CD4-positive, alpha-beta T cell (primary cell): ENCODE measurements at regions not wholly inside any gene's neighbourhood (a gene's known extent, or its start where the extent isn't known, plus 50 kb on each side); places are given as distances from the start of the nearest gene placed in this dataset.

ENCODE experiments used
- ATAC-seq: fragments of 200-7000 bp; cut with Tn5 transposase; one replicate; pipeline ENCODE4 v1.10.0; 2022; ENCODE audit warnings: mild to moderate bottlenecking; ENCODE audit not compliant: poor library complexity
- CTCF ChIA-PET: fragments of 350-600 bp; sonication (Branson Sonifier 250); formaldehyde crosslinking; loops from one replicate; lab custom pipeline; 2021; ENCODE audit warnings: antibody characterized with exemption, inconsistent platforms; lab: Charles Lee
- POLR2A ChIA-PET: fragments of 350-600 bp; sonication (Branson Sonifier 250); formaldehyde crosslinking; loops from one replicate; lab custom pipeline; 2021; ENCODE audit warnings: antibody characterized with exemption, inconsistent platforms; lab: Charles Lee
- DNase-seq, 14 experiments: peaks; one replicate each; pipeline ENCODE4 v3.0.0-alpha.2; 2013 to 2020; ENCODE audit warnings: mixed read lengths in 2 of 14
- H3K27ac ChIP-seq, 2 donors: one replicate each; pipeline versions ENCODE4 v1.5.1 to v1.7.0; 2013; ENCODE audit warnings: low read length in 2 of 2, low read depth in 1 of 2, mild to moderate bottlenecking in 1 of 2
- H3K27me3 ChIP-seq, 2 experiments: 1 replicate in 1 of 2; 2 replicates in 1 of 2; pipeline versions ENCODE4 v1.6.1 to v1.7.0; 2013; ENCODE audit warnings: low read length in 2 of 2, control low read depth in 1 of 2, mild to moderate bottlenecking in 1 of 2, moderate library complexity in 1 of 2; ENCODE audit not compliant: insufficient read depth in 2 of 2, control insufficient read depth in 1 of 2
- H3K36me3 ChIP-seq: one replicate; pipeline ENCODE4 v1.6.1; 2013; ENCODE audit warnings: low read length, control low read depth; ENCODE audit not compliant: insufficient read depth
- H3K4me1 ChIP-seq: one replicate; pipeline ENCODE4 v1.6.1; 2013; ENCODE audit warnings: low read length, control low read depth; ENCODE audit not compliant: insufficient read depth
- H3K4me3 ChIP-seq: one replicate; pipeline ENCODE4 v1.5.1; 2013; ENCODE audit warnings: mild to moderate bottlenecking, low read length, moderate library complexity
- H3K9me3 ChIP-seq, 2 experiments: 1 replicate in 1 of 2; 2 replicates in 1 of 2; pipeline versions ENCODE4 v1.6.1 to v1.7.0; 2013; ENCODE audit warnings: low read length in 2 of 2, mild to moderate bottlenecking in 2 of 2, control low read depth in 1 of 2, moderate library complexity in 1 of 2; ENCODE audit not compliant: control insufficient read depth in 1 of 2, insufficient read depth in 1 of 2
- H3K27ac Mint-ChIP-seq: one replicate; pipeline ENCODE4 v1.8.0; 2020; ENCODE audit warnings: mixed read lengths
- H3K27me3 Mint-ChIP-seq: one replicate; pipeline ENCODE4 v1.8.0; 2021; ENCODE audit warnings: mixed read lengths
- H3K36me3 Mint-ChIP-seq: one replicate; pipeline ENCODE4 v1.8.0; 2021; ENCODE audit warnings: low read depth, mixed read lengths
- H3K4me1 Mint-ChIP-seq: one replicate; pipeline ENCODE4 v1.8.0; 2021; ENCODE audit warnings: low read depth, mixed read lengths
- H3K4me3 Mint-ChIP-seq: one replicate; pipeline ENCODE4 v1.8.0; 2020; ENCODE audit warnings: mild to moderate bottlenecking, mixed read lengths
- H3K9me3 Mint-ChIP-seq: one replicate; pipeline ENCODE4 v1.8.0; 2020; ENCODE audit warnings: mixed read lengths
- intact Hi-C, 2 experiments: fragments of 100-400 bp; cut with DNase I in 1 of 2; cut with micrococcal nuclease in 1 of 2; formaldehyde crosslinking; loops; one replicate each; pipeline versions ENCODE4 v1.15.1 to v1.9.0; 2023 to 2025; cut with DNase I, micrococcal nuclease
- TF ChIP-seq, protein P1 (sequence below): fragments of 200-600 bp; IDR thresholded peaks from one replicate; pipeline ENCODE4 v1.8.0; 2022; ENCODE audit warnings: antibody characterized with exemption, mild to moderate bottlenecking

DNA sequence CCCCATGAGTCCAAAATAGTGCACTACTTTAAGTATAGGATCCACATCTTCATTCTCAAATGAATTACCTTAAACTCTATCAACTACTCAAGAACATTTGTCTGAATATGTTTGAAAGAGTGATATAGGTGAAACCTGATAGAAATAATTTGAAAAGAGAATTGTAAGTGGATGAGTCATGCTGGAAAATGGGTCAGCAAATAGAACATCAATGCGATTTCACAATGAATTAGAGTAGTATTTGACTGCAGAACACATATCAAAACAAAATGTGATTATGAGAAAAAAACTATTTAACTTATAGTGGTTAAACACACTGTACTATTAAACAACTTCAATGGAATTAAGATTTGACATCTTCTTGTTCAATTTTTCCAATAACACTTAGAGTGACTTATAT lies 300.6 kb upstream of the KLHL1 start:
- Histone ChIP-seq H3K36me3 (no peaks in the 10 kb centered on the region), H3K4me1 (no peaks in the 10 kb centered on the region), H3K4me3 (no peak overlapping the region), H3K9me3 (peaks cover 0 to 4% of the 10 kb centered on the region in 2 experiments), H3K27ac (no peak overlapping the region), H3K27me3 (no peaks in the 10 kb centered on the region)
- Mint-ChIP-seq H3K9me3 (peaks cover 6% of the 10 kb centered on the region), H3K4me1 (no peaks in the 10 kb centered on the region), H3K27me3 (no peaks in the 10 kb centered on the region), H3K27ac (no peak overlapping the region), H3K4me3 (no peak overlapping the region), H3K36me3 (no peaks in the 10 kb centered on the region)
- intact Hi-C loops = no loop called here
- POLR2A ChIA-PET = no interaction called here
- TF ChIP-seq, protein P1, sequence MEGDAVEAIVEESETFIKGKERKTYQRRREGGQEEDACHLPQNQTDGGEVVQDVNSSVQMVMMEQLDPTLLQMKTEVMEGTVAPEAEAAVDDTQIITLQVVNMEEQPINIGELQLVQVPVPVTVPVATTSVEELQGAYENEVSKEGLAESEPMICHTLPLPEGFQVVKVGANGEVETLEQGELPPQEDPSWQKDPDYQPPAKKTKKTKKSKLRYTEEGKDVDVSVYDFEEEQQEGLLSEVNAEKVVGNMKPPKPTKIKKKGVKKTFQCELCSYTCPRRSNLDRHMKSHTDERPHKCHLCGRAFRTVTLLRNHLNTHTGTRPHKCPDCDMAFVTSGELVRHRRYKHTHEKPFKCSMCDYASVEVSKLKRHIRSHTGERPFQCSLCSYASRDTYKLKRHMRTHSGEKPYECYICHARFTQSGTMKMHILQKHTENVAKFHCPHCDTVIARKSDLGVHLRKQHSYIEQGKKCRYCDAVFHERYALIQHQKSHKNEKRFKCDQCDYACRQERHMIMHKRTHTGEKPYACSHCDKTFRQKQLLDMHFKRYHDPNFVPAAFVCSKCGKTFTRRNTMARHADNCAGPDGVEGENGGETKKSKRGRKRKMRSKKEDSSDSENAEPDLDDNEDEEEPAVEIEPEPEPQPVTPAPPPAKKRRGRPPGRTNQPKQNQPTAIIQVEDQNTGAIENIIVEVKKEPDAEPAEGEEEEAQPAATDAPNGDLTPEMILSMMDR = no peak
- ATAC-seq = no peak
- no peak for DNase-seq
- CTCF ChIA-PET = no interaction called here

DNA sequence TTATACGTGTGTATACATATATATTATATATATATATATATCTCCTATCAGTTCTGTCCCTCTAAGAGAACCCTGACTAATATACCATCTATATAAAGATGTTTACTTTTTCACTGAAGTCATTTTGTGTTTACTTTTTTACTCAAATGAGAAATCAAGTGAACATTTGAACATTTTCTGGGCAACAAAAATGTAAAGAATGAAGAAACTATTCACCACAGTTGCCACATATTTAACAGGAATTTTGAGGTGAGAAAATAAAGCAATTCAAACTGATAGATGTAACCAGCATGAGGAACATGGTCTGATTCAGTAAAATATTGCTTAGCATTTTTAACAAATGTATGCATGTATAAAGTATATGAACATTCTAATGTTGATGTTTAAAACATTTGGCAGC lies 299.2 kb upstream of the KLHL1 start:
- ATAC-seq (no peak), DNase-seq (no peak)
- POLR2A ChIA-PET = no interaction called here
- TF ChIP-seq, protein P1 = no peak
- no peaks in the 10 kb centered on the region for H3K27me3 ChIP-seq
- H3K4me3 ChIP-seq = no peak overlapping the region
- H3K9me3 ChIP-seq = no peaks in the 10 kb centered on the region
- intact Hi-C loops = no loop called here
- H3K4me1 ChIP-seq = no peaks in the 10 kb centered on the region
- H3K27ac Mint-ChIP-seq = no peak overlapping the region
- CTCF ChIA-PET = no interaction called here
- H3K27me3 Mint-ChIP-seq = no peaks in the 10 kb centered on the region
- no peaks in the 10 kb centered on the region for H3K36me3 ChIP-seq
- peaks cover 3% of the 10 kb centered on the region for H3K9me3 Mint-ChIP-seq
- H3K27ac ChIP-seq = no peak overlapping the region
- no peaks in the 10 kb centered on the region for H3K36me3 Mint-ChIP-seq
- H3K4me1 Mint-ChIP-seq = no peaks in the 10 kb centered on the region
- H3K4me3 Mint-ChIP-seq = no peak overlapping the region

DNA sequence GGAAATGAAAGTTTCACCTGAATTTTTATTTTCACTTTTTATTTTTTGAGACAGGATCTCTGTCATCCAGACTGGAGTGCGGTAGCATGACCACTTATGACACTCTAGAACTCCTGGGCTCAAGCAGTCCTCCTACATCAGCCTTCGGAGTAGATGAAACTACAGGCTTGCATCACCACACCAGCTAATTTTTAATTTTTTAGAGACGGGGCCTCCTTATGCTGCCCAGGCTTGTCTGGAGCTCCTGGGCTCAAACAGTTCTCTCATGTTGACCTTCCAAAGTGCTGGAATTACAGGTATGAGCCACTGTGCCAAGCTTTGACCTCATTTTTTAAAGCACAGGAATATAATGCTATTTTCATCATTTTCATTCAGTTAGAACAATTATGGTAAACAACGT lies 297.0 kb upstream of the KLHL1 start:
- ATAC-seq (no peak), DNase-seq (no peak)
- H3K4me3 Mint-ChIP-seq = no peak overlapping the region
- ChIA-PET POLR2A (no interaction called here), CTCF (no interaction called here)
- no peaks in the 10 kb centered on the region for H3K4me1 Mint-ChIP-seq
- Histone ChIP-seq H3K4me1 (no peaks in the 10 kb centered on the region), H3K27me3 (no peaks in the 10 kb centered on the region), H3K36me3 (no peaks in the 10 kb centered on the region), H3K4me3 (no peak overlapping the region), H3K9me3 (no peaks in the 10 kb centered on the region), H3K27ac (no peak overlapping the region)
- H3K9me3 Mint-ChIP-seq = peaks cover 2% of the 10 kb centered on the region
- intact Hi-C loops = no loop called here
- TF ChIP-seq, protein P1 = no peak
- H3K27ac Mint-ChIP-seq = no peak overlapping the region
- H3K36me3 Mint-ChIP-seq = no peaks in the 10 kb centered on the region
- no peaks in the 10 kb centered on the region for H3K27me3 Mint-ChIP-seq
